NCI-H128 (cell line): ENCODE measurements at regions not wholly inside any gene's neighbourhood (a gene's known extent, or its start where the extent isn't known, plus 50 kb on each side); places are given as distances from the start of the nearest gene placed in this dataset.

ENCODE experiments used
- DNase-seq: peaks from one replicate; lab custom pipeline; 2025; ENCODE audit not compliant: unreplicated experiment; lab: John Stamatoyannopoulos, UW

GRCh38 chr2:52882974-52883373, 884.6 kb upstream of the CHAC2 start:
- no peak for DNase-seq

- no peak for DNase-seq
These were observed 886.0 kb upstream of the CHAC2 start for GRCh38 chr2:52881606-52882005.

- DNase-seq: no peak
These were observed 886.7 kb upstream of the CHAC2 start for GRCh38 chr2:52880872-52881271.

- no peak for DNase-seq
These were observed 888.0 kb upstream of the CHAC2 start for GRCh38 chr2:52879561-52879960.

- DNase-seq: no peak
These were observed 889.9 kb upstream of the CHAC2 start for GRCh38 chr2:52877703-52878102.

GRCh38 chr2:52874466-52875106, 893.0 kb upstream of the CHAC2 start:
- no peak for DNase-seq

- DNase-seq: no peak
These were observed 904.8 kb upstream of the CHAC2 start for GRCh38 chr2:52862801-52863200.

GRCh38 chr2:52861596-52861995, 906.0 kb upstream of the CHAC2 start:
- DNase-seq: no peak

- no peak for DNase-seq
These were observed 908.5 kb upstream of the CHAC2 start for GRCh38 chr2:52859065-52859464.

- DNase-seq: no peak
These were observed 909.9 kb upstream of the CHAC2 start for GRCh38 chr2:52857722-52858121.

- DNase-seq: no peak
These were observed 915.6 kb upstream of the CHAC2 start for GRCh38 chr2:52852006-52852405.

GRCh38 chr2:52844701-52845423, 922.7 kb upstream of the CHAC2 start:
- no peak for DNase-seq

- DNase-seq: no peak
These were observed 931.7 kb upstream of the CHAC2 start for GRCh38 chr2:52835909-52836308.

GRCh38 chr2:52831216-52831615, 936.4 kb upstream of the CHAC2 start:
- no peak for DNase-seq

GRCh38 chr2:52828112-52828511, 939.5 kb upstream of the CHAC2 start:
- no peak for DNase-seq

- no peak for DNase-seq
These were observed 946.0 kb upstream of the CHAC2 start for GRCh38 chr2:52821631-52822030.

GRCh38 chr2:52818958-52819357, 948.6 kb upstream of the CHAC2 start:
- no peak for DNase-seq

- no peak for DNase-seq
These were observed 957.1 kb upstream of the CHAC2 start for GRCh38 chr2:52810460-52810859.

GRCh38 chr2:52805901-52806410, 961.6 kb upstream of the CHAC2 start:
- no peak for DNase-seq

GRCh38 chr2:52794581-52794980, 973.0 kb upstream of the CHAC2 start:
- no peak for DNase-seq

- no peak for DNase-seq
These were observed 988.2 kb upstream of the CHAC2 start for GRCh38 chr2:52779446-52779845.

- DNase-seq: no peak
These were observed 991.0 kb upstream of the CHAC2 start for GRCh38 chr2:52776571-52776970.

GRCh38 chr2:52775674-52776073, 991.9 kb upstream of the CHAC2 start:
- DNase-seq: no peak
